HG03378 (cell line): ENCODE measurements at regions not wholly inside any gene's neighbourhood (a gene's known extent, or its start where the extent isn't known, plus 50 kb on each side); places are given as distances from the start of the nearest gene placed in this dataset.
"Not testable (repeated sequence)": the region's sequence is repeated elsewhere in the genome, so short reads cannot be mapped to it uniquely, and the experiment has no call there.

Experiments
- ATAC-seq: cut with Tn5 transposase; IDR thresholded peaks from one replicate; pipeline ENCODE4 v1.9.1; 2021; ENCODE audit warnings: mild to moderate bottlenecking, moderate library complexity; ENCODE audit not compliant: unreplicated experiment

- no peak for ATAC-seq
Measured at GRCh38 chr3:177249203-177249602, 51.9 kb upstream of the TBL1XR1 start.

GRCh38 chr3:177250151-177250550, 52.9 kb upstream of the TBL1XR1 start:
- ATAC-seq: no peak

DNA sequence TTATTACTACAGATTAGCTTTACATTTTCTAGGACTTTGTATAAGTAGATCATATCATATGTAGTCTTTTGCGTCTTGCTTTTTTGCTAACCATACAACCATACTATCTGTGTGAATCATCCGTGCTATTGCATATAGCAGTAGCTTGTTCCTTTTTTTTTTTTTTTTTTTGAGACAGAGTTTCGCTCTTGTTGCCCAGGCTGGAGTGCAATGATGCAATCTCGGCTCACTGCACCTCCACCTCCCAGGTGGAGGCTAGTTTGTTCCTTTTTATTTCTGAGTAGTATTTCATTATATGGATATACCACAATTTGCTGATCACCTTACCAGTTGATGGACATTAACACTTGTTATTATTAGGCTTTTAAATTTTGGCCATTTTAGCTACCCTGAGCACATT, 54.5 kb upstream of the TBL1XR1 start:
- ATAC-seq: peak; percentile 40

- no peak for ATAC-seq
Measured at GRCh38 chr3:177257006-177257405, 59.7 kb upstream of the TBL1XR1 start.

DNA sequence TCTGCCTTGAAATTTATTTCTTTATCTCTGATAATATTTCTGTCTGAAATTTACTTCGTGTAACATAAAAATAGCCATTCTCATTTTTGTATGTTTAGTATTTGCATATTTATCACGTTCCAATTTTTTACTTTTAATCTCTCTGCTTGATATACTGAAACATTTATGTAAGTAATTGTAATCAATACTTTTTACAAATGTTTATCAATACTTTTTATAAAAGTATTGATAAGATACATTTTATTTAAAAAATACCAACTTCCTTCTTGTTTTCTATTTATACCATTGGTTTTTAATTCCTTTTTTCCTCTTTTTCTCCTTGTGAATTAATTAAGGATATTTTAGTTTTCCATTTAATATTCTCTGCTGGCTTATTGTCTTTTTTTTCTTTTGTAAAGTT, 60.3 kb upstream of the TBL1XR1 start:
- no peak for ATAC-seq

DNA sequence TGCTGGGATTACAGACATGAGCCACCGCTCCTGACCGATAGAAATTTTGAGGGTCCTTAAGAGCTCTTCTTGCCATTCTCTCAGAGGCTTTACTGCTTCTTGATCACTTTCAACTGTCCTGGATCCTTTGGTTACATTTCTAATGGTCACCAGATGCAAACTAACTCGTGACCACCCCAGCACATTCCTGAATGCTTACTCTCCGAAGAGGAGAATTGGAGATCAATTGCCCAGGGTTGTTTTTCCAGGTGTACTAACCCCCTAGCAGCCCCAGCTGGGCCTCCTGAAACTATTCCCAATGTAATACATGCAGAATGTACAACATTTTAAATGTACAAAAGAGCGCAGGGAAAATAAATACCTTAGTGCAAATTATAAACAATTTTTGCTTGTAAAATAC, 65.1 kb upstream of the TBL1XR1 start:
- ATAC-seq: no peak

DNA sequence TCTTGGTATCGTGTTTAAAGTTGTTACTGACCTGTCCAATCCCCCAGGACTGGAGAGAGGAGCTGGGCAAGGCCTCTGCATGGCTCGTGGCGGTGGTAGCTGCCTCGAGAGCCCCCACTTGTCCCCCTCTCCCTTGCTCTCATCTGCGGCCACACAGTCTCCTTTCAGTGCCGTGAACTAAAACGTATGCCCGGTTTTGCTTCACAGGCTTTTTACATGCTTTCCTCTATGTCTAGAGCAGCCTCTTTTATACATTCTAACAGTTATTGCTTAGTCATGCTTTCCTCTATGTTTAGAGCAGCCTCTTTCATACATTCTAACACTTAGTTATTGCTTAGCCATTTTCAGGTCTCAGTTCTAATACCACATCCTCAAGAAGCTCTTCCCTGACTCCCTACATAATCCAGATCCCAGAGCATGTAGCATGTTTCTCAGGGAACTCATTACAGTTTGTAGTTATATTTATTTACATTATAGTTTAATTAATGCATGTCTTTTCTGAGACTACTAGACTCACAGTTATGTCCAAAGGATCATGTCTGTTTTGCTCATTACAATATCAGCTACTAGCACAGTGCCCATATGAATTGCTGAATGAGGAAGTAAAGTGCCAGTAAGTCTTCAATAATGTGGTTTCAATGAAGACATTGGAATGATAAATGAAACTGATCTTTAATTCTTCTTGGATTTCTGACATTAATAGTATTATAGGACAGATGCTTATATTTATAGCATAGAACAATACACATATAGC, 66.5 kb upstream of the TBL1XR1 start:
- ATAC-seq: peak; percentile 58

DNA sequence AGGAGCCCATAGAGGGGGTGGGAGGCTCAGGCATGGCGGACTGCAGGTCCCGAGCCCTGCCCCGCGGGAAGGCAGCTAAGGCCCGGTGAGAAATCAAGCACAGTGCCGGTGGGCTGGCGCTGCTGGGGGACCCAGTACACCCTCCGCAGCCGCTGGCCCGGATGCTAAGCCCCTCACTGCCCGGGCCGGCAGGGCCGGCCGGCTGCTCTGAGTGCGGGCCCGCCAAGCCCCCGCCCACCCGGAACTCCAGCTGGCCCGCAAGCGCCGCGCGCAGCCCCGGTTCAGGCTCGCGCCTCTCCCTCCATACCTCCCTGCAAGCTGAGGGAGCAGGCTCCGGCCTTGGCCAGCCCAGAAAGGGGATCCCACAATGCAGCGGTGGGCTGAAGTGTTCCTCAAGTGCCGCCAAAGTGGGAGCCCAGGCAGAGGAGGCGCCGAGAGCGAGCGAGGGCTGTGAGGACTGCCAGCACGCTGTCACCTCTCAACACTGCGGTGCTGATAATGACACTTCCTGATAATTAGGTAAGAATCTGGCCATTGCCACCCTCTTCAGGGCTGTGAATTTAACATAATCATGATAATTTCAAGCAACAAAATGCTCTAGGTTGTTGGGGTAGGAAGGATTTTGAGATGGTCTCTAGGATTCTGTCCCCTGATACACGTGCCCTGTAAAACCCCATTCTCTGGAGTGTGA, 74.7 kb upstream of the TBL1XR1 start:
- not testable (repeated sequence) for ATAC-seq

GRCh38 chr3:177278016-177278415, 80.7 kb upstream of the TBL1XR1 start:
- ATAC-seq: no peak

GRCh38 chr3:177279118-177279815, 82.0 kb upstream of the TBL1XR1 start:
- ATAC-seq: no peak

DNA sequence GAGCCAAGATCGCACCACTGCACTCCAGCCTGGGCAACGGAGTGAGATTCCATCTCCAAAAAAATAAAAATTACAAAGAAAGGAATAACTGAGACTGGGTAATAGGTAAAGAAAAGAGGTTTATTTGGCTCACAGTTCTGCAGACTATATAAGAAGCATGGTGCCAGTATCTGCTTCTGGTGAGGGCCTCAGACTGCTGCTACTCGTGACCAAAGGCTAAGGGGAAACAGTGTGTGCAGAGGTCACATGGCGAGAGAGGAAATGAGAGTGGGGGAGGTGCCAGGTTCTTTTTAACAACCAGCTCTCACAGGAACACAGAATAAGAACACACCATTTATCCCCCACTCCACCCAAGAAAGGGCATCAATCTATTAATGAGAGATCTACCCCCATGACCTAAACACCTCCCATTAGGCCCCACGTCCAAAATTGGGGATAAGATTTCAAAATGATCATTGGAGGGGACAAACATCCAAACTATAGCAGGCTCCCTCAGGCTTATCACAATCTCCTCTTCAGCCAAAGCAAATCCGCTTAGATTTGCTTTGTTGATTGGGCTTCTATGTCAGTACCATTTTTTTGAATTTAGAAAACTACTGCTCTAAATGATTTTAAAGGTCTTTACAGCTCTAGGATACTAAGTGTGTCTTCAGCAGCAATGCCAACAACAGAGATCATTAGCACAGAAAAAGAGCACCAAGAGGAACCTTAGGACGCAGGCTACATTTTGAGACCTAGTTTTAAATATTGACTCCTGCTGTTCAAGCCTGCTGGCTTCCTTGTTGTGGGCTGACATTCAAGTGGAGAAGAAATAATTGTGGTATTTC, 84.2 kb upstream of the TBL1XR1 start:
- ATAC-seq: no peak

DNA sequence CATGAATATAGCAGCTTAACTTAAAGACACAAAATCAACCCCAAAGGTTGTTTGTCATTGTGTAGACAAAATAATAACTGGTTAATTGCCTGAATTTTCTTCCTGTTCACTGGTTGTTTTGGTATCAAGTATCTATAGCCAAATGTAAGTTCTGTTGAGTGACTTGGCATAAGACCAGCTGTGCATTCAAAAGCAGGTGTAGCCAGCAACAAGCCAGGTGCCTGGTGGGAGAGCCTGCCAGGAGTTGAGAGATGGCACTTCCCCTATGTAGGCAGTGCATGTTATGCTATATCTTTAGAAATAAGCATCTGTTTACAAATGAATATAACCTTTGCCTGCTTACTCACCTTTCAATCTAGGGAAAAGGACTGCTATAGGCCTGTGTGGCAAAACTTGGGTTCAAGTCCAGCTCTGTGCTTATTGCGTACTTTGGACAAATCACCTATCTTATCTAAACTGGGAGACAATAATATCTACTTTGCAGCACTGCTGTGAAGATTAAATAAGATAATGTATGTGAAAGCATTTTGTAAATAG, 84.9 kb upstream of the TBL1XR1 start:
- ATAC-seq: no peak

DNA sequence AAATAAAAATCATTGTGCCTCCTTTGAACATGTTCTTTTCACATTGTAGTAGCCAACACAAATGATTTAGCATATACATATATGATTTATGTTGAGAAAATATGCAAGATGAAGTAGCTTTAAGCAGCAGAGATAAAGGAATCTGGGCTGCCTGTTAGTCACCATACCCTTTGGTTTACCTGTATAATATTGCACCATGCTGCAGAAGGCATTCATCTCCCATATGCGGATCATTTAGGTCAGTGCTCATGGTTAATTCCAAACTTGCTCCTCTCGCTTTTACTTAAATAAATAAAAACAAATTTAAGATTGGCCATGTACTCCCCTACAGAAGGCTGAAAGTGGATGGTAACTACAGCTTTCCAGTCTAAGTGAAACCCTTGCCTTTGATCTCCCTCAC, 86.7 kb upstream of the TBL1XR1 start:
- no peak for ATAC-seq

DNA sequence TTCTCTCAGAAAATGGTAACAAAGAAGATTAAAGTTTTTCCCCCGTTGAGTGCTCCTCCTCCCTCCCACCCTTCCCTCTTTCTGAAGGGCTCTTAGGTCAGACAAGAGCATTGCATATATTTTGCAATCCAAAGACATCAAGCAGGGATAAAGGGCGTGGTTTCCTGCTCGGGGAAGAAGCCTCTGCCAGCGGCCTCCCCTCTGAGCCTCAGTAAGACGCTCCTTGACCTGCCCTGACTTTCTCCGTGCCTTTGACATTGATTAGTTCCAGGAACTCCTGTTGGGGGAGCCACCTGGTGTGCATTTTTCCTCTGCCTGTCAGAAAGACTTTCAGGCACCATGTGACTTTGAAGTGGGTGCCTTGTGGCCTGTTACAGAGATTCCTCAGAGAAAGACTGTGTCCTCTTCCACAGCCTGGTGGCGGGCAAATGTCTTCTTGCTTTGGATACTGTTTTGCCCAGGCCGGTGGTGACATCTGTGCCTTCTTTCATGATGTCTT, 87.2 kb upstream of the TBL1XR1 start:
- ATAC-seq: no peak

- no peak for ATAC-seq
Measured at GRCh38 chr3:177286034-177286433, 88.8 kb upstream of the TBL1XR1 start.

DNA sequence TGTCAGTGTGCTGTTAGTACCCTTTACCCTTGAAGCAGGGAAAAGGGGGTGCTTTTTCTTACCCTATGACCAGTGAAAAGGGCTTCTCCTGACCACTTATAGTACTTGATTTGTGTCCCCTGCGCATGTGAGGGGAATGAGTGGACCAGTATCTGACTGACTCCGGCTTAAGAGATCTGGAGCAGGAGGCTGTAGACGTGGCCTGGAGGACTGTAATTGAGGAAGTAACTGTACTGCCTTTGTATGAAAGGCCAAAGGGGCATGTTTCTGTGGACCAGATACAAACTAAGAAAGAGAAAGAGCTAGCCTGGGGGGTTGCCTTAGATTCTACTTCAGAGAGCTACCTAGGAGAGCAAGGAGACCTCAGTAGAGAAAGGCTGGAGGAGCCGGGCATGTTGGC, 89.9 kb upstream of the TBL1XR1 start:
- ATAC-seq: no peak

DNA sequence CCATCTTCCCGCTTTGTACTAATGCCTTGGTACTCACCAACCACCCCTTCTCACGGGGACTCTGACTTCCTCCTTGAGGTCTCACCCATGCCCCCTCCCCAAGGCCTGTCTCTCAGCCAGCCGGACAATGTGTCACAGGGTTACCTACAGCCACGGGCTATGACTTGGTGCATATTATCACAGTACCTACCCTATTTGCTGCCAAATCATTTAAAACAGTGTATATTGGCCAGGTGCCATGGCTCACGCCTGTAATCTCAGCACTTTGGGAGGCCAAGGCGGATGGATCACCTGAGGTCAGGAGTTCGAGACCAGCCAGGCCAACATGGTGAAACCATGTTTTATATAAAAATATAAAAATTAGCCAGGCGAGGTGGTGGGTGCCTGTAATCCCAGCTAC, 93.4 kb upstream of the TBL1XR1 start:
- no peak for ATAC-seq

- ATAC-seq: no peak
Measured at GRCh38 chr3:177294221-177294620, 96.9 kb upstream of the TBL1XR1 start.

DNA sequence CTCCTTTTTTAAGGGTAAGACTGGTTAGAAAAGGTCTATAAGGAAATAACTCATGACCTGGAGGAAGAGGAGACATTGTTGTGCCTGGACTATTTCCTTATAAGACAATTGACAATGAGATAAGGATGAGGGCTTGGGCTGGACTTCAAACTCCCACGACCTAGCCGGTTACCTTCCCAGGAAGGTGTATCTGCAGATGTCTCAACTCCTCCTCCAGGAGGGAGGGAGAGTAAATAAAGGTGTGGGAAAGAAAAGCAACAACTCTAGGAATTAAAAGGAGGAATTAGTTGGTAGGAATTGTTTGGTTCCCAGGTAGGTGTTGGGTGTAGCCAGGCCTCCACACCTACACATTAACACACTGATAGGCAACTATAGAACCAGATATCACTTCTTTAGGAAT, 97.8 kb upstream of the TBL1XR1 start:
- no peak for ATAC-seq

GRCh38 chr3:177299250-177299649, 102.0 kb upstream of the TBL1XR1 start:
- ATAC-seq: no peak
